ENCODE measurements at regions not wholly inside any gene's neighbourhood (a gene's known extent, or its start where the extent isn't known, plus 50 kb on each side); places are given as distances from the start of the nearest gene placed in this dataset.

- TF ChIP-seq CTCF (IDR thresholded peaks at IDR 0.05) = no peak
- TF ChIP-seq POLR2A (IDR thresholded peaks at IDR 0.05) = no peak
- TF ChIP-seq POLR2AphosphoS5 (IDR thresholded peaks at IDR 0.05) = no peak
- no peak for TF ChIP-seq EP300 (IDR thresholded peaks at IDR 0.05)
Observed at GRCh38 chrX:69305333-69306062, 140.2 kb upstream of the PJA1 start.

Measured in upper lobe of left lung (tissue), 4 donors.